ENCODE measurements at regions not wholly inside any gene's neighbourhood (a gene's known extent, or its start where the extent isn't known, plus 50 kb on each side); places are given as distances from the start of the nearest gene placed in this dataset.

DNA sequence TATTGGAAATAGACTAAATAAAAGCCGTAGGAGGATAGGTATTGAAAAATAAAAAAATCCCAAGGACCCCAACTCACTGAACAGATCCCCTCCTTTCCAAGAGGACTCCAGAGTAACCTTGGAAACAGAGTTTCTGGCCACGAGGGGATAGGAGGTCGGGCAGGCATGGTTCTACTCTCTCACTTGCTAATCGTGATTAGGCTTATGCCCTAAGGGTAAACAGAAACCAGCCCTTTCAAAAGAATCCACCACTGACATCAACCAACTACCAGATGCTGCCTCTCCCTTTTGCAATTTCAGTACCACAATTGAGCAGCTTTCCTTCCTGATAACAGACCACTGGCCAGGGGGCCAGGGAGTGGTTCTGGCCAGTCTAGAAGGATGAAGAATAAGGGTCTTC is 477.8 kb downstream of the EIPR1 start:
- TF ChIP-seq RFX5 (IDR thresholded peaks at IDR 0.05; ENCODE audit: borderline replicate concordance, low read depth, low read length) (no peak), SIN3A (conservative IDR thresholded peaks at IDR 0.05 in 1 of 2, IDR thresholded peaks at IDR 0.05 in 1 of 2; ENCODE audit: low read depth in 1 of 2, low read length in 2 of 2) (no peak)
- H2BK20ac ChIP-seq (ENCODE audit: low read length): no peak overlapping the region
- FAIRE-seq (no peak), DNase-seq (ENCODE audit: low read depth in 1 of 2, low spot score in 2 of 2) (peak in 1 of 2 experiments; percentile 22)
- 87% methylated on average over 4 of the region's 4 CpGs; no CpG with 5 or more reads in 1 of the 2 experiments for WGBS, 2 experiments (ENCODE audit: extremely low coverage in 1 of 2, insufficient coverage in 1 of 2, insufficient read length in 1 of 2, insufficient replicate concordance in 2 of 2, low coverage in 1 of 2, low lambda C conversion rate in 2 of 2, missing lambda C conversion rate in 1 of 2)
- H3K4me1 ChIP-seq (replicated peaks in 1 of 4; ENCODE audit: control insufficient read depth in 3 of 4, insufficient read depth in 4 of 4, low read length in 3 of 4): no peaks in the 10 kb centered on the region
- no peak overlapping the region for H4K91ac ChIP-seq (replicated peaks; ENCODE audit: insufficient read length, low read length)
- H2BK120ac ChIP-seq (replicated peaks; ENCODE audit: low read depth, low read length): no peak overlapping the region
- no peak overlapping the region for H2BK5ac ChIP-seq (ENCODE audit: low read depth, low read length)
- H3K27ac ChIP-seq (ENCODE audit: low read depth, low read length): no peak overlapping the region
- H3K36me3 ChIP-seq (ENCODE audit: control insufficient read depth in 2 of 4, insufficient read depth in 4 of 4, low read length in 3 of 4): no peaks in the 10 kb centered on the region
- no peak overlapping the region for H3K23ac ChIP-seq (ENCODE audit: insufficient read length)
- POLR2A ChIA-PET (ENCODE audit: partially characterized antibody): no interaction called here
- no peak overlapping the region for H4K8ac ChIP-seq (ENCODE audit: extremely low read depth, insufficient read depth, low read length)
- H3K27me3 ChIP-seq (replicated peaks in 1 of 4; ENCODE audit: control insufficient read depth in 3 of 4, extremely low read depth in 1 of 4, insufficient read depth in 3 of 4, low read length in 3 of 4): no peaks in the 10 kb centered on the region
- no peaks in the 10 kb centered on the region for H3K23me2 ChIP-seq (ENCODE audit: low read depth, low read length)
- H3K4me2 ChIP-seq (ENCODE audit: insufficient read depth in 1 of 2, low read depth in 2 of 2, low read length in 2 of 2): no peak overlapping the region
- no peaks in the 10 kb centered on the region for H4K20me1 ChIP-seq (replicated peaks in 1 of 2; ENCODE audit: control insufficient read depth in 1 of 2, insufficient read depth in 2 of 2, low read length in 2 of 2)
- no peak overlapping the region for H3K56ac ChIP-seq (replicated peaks; ENCODE audit: insufficient read length, low read depth, low read length)
- H3K9ac ChIP-seq (replicated peaks in 1 of 4; ENCODE audit: extremely low read depth in 1 of 4, low read depth in 3 of 4, low read length in 3 of 4): no peak overlapping the region
- no peaks in the 10 kb centered on the region for H3K79me1 ChIP-seq (ENCODE audit: low read depth, low read length)
- H3K14ac ChIP-seq (ENCODE audit: insufficient read length): no peak overlapping the region
- CTCF ChIA-PET (ENCODE audit: partially characterized antibody): no interaction called here
- no peak overlapping the region for H2AFZ ChIP-seq (ENCODE audit: low read length)
- H3K18ac ChIP-seq (ENCODE audit: extremely low read depth, low read length): no peak overlapping the region
- H3K79me2 ChIP-seq (ENCODE audit: control insufficient read depth in 1 of 2, insufficient read depth in 2 of 2, low read length in 2 of 2): no peaks in the 10 kb centered on the region
- no peak overlapping the region for H3K4me3 ChIP-seq (ENCODE audit: extremely low read depth in 1 of 4, insufficient read depth in 2 of 4, low read depth in 3 of 4, low read length in 4 of 4)
- no peak overlapping the region for H3K4ac ChIP-seq (replicated peaks; ENCODE audit: insufficient read length, low read depth, low read length)
- H3K9me3 ChIP-seq (ENCODE audit: insufficient read depth in 2 of 2, low read depth in 1 of 2, low read length in 1 of 2): no peaks in the 10 kb centered on the region
- H2BK15ac ChIP-seq (ENCODE audit: low read length): no peak overlapping the region
- H2AK5ac ChIP-seq (ENCODE audit: low read depth, low read length): no peak overlapping the region
- no peak overlapping the region for H4K5ac ChIP-seq (ENCODE audit: insufficient read length, low read depth, low read length)
- no peak overlapping the region for H2BK12ac ChIP-seq (ENCODE audit: low read depth, low read length)

Measured in H1 (cell line).